A549 (cell line): ENCODE measurements at regions not wholly inside any gene's neighbourhood (a gene's known extent, or its start where the extent isn't known, plus 50 kb on each side); places are given as distances from the start of the nearest gene placed in this dataset.

ENCODE experiments used
- CTCF ChIP-seq: fragments of >200 bp; sonication (Bioruptor Twin); formaldehyde crosslinking; IDR thresholded peaks from 3 replicates; pipeline ENCODE4 v1.5.1; 2016
- FOSL2 ChIP-seq, 2 experiments: fragments of 450-650 bp in 1 of 2; fragments of >200 bp in 1 of 2; sonication (Bioruptor Twin) in 1 of 2; formaldehyde crosslinking; IDR thresholded peaks; 2 replicates each; pipeline versions ENCODE4 v1.5.0 to v1.6.1; 2016 to 2020; ENCODE audit warnings: mild to moderate bottlenecking in 1 of 2, moderate library complexity in 1 of 2
- HES2 ChIP-seq: fragments of >200 bp; sonication (Bioruptor Twin); formaldehyde crosslinking; IDR thresholded peaks from 2 replicates; pipeline ENCODE4 v1.6.1; 2016
- POLR2A ChIP-seq: IDR thresholded peaks from 2 replicates; pipeline ENCODE4 v1.6.1; 2012; ENCODE audit warnings: mild to moderate bottlenecking, low read length

- TF ChIP-seq CTCF: no peak
- no peak for TF ChIP-seq POLR2A
- no peak for TF ChIP-seq FOSL2 (IDR thresholded peaks at IDR 0.05)
- TF ChIP-seq FOSL2 (CRISPR knock-in tag; IDR thresholded peaks at IDR 0.05): no peak
- no peak for TF ChIP-seq HES2
These were observed 786.9 kb upstream of the IGFBP3 start for GRCh38 chr7:46707973-46708372.
